COR-L47 (cell line): ENCODE measurements at regions not wholly inside any gene's neighbourhood (a gene's known extent, or its start where the extent isn't known, plus 50 kb on each side); places are given as distances from the start of the nearest gene placed in this dataset.

ENCODE experiments used
- DNase-seq: peaks from one replicate; lab custom pipeline; 2025; lab: John Stamatoyannopoulos, UW

DNA sequence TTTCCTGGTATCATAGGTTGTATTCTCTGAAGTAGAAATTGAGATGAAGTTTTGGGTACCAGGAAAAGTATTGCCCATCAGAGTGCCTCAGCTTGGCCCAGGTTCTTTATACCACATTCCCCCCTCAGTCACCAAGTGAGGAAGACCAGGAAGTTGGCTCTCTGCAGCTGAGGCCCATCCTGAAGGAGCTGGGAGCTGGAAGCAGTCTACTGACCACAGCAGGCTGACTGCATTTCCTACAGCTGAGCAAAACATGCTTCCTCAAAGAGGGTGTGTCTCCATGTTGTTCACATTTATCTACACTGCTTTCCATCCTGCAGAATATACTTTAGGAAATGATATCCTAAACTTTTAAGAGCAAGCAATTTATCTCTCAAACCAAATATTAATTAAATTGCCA lies 654.6 kb downstream of the ELAVL2 start:
- DNase-seq: no peak

DNA sequence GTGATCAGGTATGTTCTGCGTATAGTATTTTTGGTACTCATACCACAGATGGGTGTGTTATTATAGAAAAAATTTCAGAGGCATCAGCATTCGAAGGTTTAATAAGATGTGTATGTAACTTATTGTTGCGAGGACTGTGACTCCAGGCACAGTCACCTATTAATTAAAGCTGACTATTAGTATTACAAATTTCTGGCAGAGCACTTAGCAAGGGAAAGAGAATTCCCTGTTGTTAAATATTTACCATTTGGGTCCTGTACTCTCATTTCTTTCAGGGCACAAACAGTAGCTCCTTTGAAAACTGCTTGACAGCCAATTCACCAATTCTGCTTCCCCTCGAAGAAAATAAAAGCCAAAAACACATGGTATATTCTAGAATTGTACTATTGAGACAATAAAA lies 653.8 kb downstream of the ELAVL2 start:
- DNase-seq: no peak

DNA sequence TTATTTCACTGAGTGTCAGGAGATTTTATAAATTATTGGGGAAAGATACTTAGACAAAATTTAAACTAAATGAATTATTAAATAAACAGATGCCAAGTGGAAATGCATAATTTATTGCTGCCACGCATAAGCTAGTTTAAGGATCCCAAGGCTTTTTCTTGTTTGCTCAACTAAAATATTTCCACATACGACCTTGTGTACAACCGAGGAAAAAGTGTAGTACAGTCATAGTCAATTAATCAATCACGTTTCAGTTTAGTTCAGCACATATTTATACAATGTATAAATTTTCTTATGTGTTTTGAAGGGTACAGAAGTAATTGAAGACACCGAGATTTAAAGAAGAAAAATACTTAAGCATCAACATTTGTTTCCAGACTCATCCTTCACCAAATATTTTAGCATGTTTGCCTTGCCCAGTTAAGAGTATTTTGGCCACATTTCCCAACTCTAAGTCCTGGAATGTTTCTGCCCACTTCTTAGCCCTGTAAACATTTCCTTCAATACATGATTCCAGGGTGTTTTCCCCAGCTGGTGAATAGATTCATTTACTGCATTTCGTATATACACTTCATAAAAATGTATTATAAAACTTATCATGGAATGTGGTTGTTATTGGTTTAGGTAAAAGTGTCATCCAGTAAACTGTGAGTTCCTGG lies 652.9 kb downstream of the ELAVL2 start:
- no peak for DNase-seq

DNA sequence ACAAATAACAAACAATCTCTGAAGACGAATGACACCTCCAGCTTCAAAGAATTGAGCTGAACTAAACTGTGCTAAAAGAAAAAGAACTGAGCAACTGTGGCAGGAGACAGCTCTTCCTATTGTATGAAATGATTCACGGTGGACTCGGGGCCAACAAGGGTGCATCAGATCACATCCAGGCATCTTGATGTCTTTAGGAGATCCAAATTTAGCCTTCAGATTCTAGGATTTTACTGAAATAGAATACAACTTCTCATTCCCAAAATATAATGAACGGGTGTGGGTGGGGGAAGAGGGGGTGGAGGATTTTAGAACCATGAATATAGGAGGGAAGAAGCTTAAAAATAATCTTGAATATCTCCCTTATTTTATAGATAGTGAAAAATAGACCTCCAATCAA lies 631.8 kb downstream of the ELAVL2 start:
- DNase-seq: no peak

DNA sequence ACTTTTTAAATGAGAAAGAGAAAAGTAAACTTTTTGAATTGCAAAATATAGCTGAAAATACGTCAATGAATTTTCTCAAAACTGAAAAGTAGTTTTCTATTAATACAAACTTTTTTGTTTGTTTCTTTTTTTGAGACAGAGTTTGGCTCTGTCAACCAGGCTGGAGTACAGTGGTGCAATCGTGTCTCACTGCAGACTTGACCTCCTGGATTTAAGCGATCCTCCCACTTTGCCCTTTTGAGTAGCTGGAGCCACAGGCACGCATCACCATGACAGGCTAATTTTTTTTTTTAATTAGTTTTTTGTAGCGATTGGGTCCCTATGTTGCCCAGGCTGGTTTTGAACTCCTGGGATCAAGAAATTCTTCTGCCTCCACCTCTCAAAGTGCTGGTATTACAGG lies 610.4 kb downstream of the ELAVL2 start:
- DNase-seq: no peak

DNA sequence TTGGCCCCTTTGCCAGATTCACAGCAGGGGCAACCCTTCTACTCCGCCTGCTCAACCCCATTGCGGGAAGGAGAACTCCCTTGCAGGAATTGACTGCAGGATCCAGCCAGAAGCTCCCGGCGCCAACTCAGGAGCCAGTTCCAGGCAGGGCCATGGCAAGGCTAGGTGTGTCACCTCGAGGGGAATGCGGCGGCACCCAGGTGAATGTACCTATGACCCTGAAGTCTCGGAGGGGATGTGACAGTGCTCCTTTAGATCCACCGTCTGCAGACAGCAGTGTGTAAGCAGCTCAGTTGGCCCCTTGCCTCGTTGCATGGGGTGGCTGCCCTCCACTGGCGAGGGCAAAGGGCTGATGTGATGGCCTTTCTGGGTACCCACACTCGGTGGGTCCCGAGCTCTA lies 606.6 kb downstream of the ELAVL2 start:
- no peak for DNase-seq

DNA sequence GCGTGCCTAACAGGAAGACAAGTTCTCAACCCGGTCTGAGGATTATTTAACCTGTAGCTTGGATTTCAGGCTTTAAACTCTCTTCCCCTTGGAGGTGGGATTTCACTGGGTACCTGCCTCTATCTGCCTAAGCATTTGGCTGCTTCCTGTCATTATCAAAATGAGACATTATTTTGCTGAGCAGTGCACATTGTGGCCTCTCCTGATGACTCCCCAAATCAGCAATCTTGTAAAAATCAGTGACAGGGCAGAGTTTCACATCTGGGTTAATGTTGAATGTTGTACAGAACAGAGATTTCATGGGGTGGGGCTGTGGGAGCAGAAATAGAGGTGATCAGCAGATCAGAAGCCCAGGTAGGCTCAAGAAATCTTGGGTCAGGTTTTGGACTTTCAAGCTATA lies 605.9 kb downstream of the ELAVL2 start:
- DNase-seq: no peak

DNA sequence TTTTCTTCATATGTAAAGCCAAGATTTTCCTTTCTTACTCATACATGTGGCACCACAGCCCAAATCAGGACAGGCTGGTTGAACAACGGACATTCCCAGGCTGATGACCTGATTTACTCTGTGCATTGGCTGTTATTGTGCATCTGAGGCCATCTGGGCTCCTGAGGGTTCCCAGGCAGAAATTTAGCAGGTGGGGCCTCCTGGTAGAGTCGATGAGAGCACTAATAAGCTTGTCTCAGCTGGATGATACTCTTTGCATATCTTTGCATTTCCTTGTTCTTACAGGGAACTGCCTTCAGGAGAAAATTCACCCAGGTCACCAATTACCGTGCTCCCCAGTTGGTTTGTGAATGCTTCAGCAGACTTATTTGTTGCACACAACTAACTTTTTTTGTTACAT lies 605.1 kb downstream of the ELAVL2 start:
- DNase-seq: no peak

DNA sequence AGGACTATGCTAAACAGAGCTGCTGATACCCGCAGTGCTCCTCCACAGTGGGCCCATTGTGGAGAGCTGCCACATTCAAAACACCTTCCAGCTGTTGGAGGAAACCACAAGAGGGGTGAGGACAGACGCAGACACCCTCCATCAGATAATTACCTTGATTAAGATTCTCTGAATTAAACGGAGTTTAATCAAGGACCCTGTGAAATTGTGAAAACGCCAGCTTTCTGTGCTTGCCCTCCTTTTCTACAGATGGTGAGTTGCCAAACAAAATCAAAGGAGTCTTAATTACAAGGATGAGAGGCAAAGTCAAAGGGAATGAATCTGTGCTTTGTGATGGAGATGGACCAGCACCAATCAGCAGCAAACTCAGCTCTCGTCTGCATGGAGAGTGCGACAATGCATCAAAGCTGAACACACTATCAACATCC lies 596.1 kb downstream of the ELAVL2 start:
- DNase-seq: no peak

DNA sequence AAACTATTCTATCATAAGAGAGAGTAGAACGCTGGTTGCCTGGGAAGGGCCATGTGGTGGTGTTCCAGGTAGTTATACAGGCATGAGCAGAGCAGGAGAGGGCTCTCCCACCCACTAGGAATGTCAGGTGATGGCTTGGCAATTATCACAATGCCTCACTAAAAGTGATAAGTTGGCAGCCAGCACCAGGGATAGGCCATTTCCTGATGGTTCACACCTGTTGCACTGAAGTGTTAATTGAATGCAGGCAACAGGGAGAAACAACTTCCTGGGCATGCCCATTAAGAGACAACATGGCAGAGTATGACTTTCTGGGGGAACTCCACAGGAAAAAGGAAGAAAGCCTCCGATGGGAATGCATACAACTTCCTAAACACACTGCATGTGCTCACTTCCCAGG lies 593.2 kb downstream of the ELAVL2 start:
- DNase-seq: no peak

DNA sequence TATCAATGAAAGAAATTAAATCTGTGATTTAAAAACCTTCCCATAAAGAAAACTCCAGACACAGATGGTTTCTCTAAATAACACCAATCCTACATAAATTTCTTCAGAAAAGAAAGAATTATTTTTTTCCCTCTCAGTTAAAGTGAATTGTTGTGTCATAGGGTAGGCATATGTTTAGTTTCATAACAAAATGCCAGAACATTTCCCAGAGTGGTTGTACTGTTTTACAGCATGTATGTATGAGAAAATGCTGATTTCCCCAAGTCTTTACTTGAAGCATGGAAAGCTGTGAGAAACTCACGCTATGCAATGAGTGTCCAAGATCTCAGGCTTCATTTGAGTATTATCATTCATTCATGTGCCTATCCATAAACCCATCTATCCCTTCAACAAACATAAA lies 582.5 kb downstream of the ELAVL2 start:
- no peak for DNase-seq

DNA sequence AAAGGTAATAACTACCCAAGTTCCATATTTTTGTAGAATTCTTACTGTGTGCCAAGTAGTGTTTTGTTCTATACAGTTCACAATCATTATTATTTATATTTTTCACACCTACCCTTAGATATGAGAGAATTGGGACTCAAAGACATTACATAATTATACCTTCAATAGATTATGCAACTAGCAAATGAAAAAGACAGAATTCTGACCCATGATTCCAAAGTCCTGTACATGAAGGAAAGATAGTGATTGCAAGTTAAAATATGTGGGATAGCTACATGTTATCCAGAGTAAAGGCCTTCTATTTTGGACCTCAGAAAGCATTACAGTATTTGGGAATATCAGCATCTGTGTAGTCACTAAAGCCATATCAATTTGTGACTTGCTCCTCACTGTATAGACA lies 581.0 kb downstream of the ELAVL2 start:
- DNase-seq: no peak

DNA sequence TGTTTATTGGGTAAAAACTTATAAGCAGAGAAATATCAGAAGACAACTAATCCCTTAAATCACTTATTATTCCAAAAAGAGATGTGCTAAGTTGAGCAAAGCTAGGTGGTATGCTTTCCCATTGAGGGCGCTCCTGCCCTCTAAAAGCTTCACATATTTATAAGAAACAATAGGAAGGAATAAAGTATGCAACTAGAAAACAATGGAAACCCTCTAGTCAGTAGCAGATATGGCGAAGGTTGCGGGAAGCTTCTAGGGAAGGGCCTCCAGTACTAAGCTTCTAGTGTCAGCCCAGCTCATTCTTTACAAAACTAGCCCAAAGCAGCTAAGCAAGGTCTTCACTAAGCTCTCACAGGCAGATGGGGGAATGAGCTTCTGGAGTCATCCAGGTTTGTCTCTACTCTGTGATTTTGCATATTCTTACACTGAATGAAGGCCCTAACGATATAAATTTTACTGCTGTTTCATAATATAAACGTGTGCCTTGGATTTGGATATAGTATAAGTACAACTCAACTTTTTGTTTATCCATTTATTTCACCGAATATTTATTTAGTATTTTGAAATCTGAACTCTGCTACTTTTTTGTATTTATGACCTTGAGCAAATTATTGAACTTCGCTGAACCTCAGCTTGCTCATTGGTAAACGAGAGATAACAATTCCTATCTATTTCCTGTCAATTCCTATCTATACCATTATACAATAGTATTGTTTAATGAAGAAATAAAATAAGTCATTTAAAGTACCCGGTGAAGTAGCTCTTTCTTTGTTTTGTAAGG lies 571.4 kb downstream of the ELAVL2 start:
- DNase-seq: no peak

DNA sequence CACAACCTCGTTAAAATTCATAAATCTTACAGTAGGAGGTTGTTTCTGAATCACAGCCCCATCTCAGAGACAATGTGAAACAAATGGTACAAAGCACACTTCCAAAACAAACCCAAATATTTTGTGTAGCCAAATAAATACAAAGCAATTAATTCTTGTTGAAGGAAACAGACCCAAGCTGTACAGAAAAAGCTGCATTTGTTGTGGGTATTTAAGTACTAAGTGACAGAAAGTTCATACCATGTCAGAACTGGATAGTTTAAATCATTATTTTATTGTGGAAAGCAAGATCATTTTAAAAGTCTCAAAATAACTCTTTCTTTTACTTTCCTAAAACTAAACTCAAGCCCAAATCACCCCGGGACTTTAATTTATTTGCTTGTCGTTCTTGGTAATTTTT lies 570.7 kb downstream of the ELAVL2 start:
- DNase-seq: no peak

DNA sequence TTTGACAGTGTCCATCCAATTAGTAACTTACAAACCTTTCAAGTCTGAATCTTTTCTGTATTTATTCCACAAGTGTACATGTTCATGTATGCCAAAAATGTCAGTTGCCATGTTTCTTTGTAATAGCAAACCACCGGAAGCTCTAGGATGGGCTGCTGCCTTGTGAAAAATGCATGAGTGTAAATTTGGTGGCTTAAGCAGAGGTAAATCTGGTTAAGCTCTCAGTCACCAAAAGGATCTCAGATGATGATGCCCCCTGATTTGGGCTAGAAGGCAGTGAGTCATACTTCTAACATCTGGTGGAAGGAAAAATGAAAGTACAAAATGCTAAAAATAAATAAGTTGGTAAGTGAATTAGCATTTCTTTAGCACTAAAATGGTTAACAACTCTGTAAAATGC lies 567.5 kb downstream of the ELAVL2 start:
- DNase-seq: no peak

DNA sequence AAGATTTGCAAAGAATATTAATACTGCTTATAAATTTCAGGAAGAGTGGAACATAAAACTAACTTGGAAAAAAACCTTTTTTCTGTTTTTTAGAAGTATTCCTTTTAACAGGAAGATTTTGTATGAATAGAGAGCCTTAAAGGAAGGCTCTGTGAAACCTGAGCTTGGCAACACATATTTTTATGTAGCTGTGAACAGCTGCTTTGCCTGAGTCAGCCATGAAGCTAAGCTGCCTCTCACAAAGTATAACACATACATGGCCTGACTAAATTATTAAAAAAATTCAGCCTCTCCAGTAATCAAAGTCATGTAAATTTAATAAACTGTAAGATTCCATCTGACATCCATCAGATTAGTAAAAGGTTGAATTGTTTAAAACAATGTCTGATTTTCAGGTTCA lies 547.5 kb downstream of the ELAVL2 start:
- no peak for DNase-seq

DNA sequence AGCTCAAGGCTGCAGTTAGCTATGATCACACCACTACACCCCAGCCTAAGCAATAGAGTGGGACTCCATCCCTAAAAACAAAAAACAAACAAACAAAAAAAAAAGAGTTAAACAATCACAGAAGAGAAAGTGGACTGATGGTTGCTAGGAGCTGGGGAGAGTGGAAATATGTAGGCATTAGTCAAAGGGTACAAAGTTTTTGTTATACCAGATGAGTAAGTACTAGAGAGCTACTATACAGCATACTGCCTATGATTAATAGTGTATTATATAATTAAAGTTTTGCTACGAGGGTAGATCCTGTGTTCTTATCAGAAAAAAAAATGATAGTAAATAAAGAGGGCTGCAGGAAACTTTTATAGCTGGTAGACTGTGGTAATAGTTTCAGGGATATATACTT lies 538.6 kb downstream of the ELAVL2 start:
- no peak for DNase-seq

DNA sequence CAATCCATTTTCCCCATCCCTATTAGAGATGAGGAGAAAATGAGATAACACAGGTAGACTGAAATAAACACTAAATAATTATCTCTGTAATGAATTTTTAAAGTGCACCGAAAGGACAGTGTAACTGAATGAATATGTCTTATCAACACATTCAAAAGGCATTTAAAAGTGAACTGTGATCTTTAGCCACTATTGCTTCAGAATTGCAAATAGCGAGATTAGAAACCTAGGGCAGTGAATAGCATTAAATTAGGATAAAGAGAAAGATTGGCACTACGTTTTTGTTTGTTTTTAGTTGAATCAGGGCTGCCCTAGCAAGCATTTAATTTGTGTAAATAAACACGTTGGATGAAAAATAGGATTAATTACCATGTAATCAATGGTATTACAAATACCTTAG lies 537.5 kb downstream of the ELAVL2 start:
- no peak for DNase-seq

DNA sequence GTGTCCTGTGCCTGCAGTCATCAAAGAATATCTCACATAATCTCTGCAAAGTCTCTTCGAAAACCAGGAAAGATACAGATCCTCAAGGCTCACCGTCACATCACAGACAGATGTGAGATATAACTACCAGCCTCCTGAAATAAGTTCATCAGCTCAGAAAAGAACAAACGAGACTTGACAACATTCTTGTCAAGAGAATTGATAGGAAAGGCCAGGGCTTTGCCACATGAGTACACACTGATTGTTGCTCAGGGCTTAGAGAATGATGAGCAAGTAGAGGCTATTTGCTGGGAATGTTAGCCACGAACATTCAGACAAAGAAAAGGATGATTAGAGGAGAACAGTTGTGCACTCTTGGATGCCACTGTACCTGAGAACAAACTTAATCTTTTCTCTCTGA lies 535.1 kb downstream of the ELAVL2 start:
- no peak for DNase-seq

DNA sequence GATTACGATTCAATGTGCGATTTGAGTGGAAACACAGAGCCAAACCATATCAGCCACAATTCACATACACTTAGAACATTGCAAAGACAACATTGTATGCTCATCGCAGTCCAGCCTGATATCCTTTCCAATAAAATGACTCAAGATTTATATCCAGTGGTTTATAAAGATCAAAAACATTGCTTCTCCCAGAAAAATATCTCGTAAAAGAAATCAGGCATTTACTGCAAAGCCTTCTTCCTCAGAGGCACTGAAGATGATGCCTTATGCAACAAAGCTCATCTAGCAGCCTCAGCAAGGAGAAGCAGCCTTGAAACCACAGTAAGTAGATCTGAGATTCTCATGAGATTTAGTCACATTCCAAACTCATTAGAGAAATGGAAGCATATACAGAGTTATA lies 523.8 kb downstream of the ELAVL2 start:
- no peak for DNase-seq

DNA sequence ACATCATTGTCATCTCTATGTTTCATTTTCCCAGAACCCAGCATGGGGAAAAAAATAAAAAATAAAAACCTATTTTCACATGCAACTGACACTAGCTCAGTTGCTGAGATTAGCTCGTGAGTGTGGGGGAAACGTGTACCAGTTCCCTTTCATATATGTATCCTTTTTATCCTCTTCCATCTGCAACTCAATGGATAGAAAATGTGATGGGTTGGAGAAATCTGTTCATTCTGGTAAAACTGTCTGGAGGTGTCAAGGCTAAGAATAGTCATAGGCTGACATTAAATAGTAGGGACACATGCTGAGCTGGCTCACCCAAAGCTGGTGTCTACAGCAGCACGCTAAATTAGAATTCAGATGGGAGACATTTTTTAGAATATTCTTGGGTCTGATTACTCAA lies 519.3 kb downstream of the ELAVL2 start:
- DNase-seq: no peak

DNA sequence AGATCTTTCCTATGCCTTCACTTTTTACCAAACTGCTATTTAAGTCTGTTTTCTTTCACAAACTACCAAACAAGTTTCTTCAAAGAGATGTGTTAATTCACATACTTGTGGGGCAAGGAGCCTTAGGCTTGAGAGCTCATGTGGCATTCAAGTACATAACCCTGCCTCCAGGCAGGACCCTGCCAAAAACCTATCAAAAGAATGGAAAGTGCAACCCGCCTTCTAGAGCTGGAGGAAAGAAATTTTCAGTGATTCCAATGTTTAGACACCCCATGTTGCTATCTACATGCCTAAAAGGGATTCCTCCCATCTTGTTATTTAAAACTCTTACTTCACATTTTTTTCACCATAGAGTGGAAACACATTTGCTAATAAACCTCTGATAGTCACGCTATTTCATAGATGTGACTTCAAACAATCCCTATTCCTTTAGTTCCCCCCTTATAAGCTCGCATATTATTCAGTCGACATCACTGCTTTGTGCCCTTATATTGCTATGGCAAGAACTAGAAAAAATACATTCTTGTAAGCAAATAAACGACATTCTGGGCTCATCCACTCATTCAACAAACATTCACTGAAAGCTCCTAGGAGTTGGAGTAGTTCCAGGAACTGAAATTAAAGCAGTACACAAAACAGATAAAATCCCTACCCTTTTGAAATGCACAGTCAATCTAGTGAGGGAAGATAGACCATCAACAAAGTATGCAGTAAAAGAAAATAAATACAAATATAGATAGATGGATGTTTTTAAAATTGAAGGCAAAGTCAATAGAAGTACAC lies 518.1 kb downstream of the ELAVL2 start:
- no peak for DNase-seq

DNA sequence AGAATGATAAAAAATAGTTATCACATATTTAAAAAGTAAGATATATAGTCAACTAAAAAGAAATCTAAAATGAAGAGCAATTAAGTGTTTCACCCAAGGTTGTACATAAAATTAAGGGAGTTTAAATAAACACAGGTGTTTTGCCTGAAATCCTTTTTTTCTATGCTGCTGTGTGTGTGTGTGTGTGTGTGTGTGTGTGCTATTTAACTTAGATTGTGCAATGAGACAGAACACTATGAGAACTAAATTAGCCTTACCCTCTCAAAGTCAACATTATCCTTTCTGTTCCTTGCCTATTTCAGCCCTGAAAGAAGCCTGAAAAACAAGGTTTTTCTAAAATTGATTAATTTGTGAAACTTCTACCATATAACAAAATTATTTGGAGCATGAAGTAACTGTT lies 516.2 kb downstream of the ELAVL2 start:
- DNase-seq: no peak
